ENCODE measurements at regions not wholly inside any gene's neighbourhood (a gene's known extent, or its start where the extent isn't known, plus 50 kb on each side); places are given as distances from the start of the nearest gene placed in this dataset.
"Not testable (repeated sequence)": the region's sequence is repeated elsewhere in the genome, so short reads cannot be mapped to it uniquely, and the experiment has no call there.

DNA sequence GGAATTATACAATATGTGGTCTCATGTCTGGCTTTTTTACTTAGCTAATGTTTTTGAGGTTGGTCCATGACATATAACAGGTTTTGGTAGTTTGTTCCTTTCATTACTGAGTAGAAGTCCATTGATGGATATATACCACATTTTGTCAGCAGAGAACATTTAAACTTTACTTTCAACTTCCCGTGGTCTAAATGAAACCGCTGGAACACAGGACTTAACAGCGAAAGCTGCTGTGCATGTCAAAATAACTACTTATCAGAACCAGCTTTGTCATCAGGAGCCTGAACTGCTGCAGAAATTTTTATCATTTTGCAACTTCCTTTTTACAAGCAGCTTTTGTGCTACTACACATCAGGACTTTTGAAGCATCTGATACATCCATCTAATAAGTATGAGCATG lies 147.0 kb downstream of the TBC1D2B start:
- H3K4me3 ChIP-seq (ENCODE audit: low read length in 3 of 3); H3K27ac ChIP-seq (ENCODE audit: low read depth in 2 of 2, low read length in 2 of 2); DNase-seq; intact Hi-C loops (cut with DNase I); FAIRE-seq; H3K36me3 ChIP-seq (ENCODE audit: control insufficient read depth in 2 of 3, insufficient read depth in 3 of 3, low read length in 3 of 3); H3K9me3 ChIP-seq (ENCODE audit: control insufficient read depth in 2 of 3, insufficient read depth in 1 of 3, low read length in 3 of 3); H3K4me1 ChIP-seq (ENCODE audit: control insufficient read depth in 2 of 3, insufficient read depth in 2 of 3, low read depth in 1 of 3, low read length in 3 of 3); H3K9ac ChIP-seq (ENCODE audit: low read length in 3 of 3); H3K27me3 ChIP-seq (ENCODE audit: control insufficient read depth, insufficient read depth, low read length): not testable (repeated sequence)

GRCh38 chr15:77926789-77927188 lies 150.7 kb downstream of the TBC1D2B start:
- H3K27me3 ChIP-seq (ENCODE audit: control insufficient read depth, insufficient read depth, low read length); H3K27ac ChIP-seq (ENCODE audit: low read depth in 2 of 2, low read length in 2 of 2); H3K4me1 ChIP-seq (ENCODE audit: control insufficient read depth in 2 of 3, insufficient read depth in 2 of 3, low read depth in 1 of 3, low read length in 3 of 3); H3K36me3 ChIP-seq (ENCODE audit: control insufficient read depth in 2 of 3, insufficient read depth in 3 of 3, low read length in 3 of 3); DNase-seq; H3K9ac ChIP-seq (ENCODE audit: low read length in 3 of 3); FAIRE-seq; intact Hi-C loops (cut with DNase I); H3K4me3 ChIP-seq (ENCODE audit: low read length in 3 of 3); H3K9me3 ChIP-seq (ENCODE audit: control insufficient read depth in 2 of 3, insufficient read depth in 1 of 3, low read length in 3 of 3): not testable (repeated sequence)

DNA sequence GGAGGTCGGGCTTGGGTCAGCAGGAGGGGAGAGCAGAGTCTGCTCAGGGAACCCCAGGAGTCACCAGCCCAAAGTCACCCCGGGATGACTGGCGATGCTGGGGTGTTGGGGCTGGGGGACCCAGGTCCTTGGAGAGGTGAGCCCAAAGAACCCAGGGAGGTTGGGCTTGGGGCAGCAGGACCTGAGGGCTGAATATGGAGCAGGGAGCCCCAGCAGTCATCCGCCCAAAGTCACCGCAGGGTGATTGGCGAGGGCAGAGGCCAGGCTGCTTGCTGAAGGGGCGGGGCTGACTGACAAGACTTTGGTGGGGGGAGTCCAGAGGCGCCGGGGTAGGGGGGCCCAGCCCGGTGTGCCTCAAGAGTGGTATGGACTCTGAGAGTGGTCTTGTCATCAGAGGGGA lies 151.2 kb downstream of the TBC1D2B start:
- H3K36me3 ChIP-seq (ENCODE audit: control insufficient read depth in 2 of 3, insufficient read depth in 3 of 3, low read length in 3 of 3); H3K9me3 ChIP-seq (ENCODE audit: control insufficient read depth in 2 of 3, insufficient read depth in 1 of 3, low read length in 3 of 3); H3K27me3 ChIP-seq (ENCODE audit: control insufficient read depth, insufficient read depth, low read length); H3K4me1 ChIP-seq (ENCODE audit: control insufficient read depth in 2 of 3, insufficient read depth in 2 of 3, low read depth in 1 of 3, low read length in 3 of 3); H3K9ac ChIP-seq (ENCODE audit: low read length in 3 of 3); H3K4me3 ChIP-seq (ENCODE audit: low read length in 3 of 3); H3K27ac ChIP-seq (ENCODE audit: low read depth in 2 of 2, low read length in 2 of 2); intact Hi-C loops (cut with DNase I); FAIRE-seq; DNase-seq: not testable (repeated sequence)

DNA sequence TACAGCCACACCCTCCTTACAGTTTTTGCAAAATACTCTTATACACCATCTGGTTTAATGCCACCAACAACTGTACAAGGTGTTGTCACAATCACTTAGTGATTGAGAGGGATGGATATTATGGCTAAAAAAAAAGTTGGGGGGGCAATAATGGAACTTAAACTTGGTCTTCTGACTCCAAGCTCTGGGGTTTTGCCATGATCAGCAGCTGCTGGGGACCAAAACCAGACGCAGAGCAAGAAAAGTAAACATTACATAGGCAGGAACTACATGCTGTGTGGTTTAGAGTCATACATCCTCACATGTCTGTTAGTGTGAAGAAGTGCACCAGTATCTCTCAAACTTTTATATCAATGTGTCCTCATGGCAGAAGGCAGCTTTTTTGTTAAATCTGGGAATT lies 152.4 kb downstream of the TBC1D2B start:
- H3K4me3 ChIP-seq (ENCODE audit: low read length in 3 of 3); intact Hi-C loops (cut with DNase I); FAIRE-seq: not testable (repeated sequence)

DNA sequence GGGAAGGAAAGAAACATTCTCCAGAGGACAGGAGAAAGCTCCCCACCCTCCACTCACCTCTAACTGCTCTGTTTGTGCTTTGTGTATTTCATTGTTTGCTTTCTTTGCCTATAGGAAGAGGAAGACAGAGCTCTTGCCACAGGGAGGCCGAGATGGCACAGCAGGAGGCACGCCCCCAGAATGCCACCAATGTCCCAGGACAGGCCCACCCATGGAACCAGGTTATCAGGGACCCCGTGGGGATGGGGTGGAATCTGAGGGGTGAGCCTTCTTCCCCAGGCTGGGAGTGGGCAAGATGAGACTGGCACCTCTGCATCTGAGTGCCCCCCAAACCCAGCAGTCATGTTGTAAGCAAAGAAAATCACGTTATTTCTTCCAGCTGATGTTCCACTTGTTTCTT lies 155.8 kb downstream of the TBC1D2B start:
- H3K4me1 ChIP-seq (ENCODE audit: control insufficient read depth in 2 of 3, insufficient read depth in 2 of 3, low read depth in 1 of 3, low read length in 3 of 3), result no peaks in the 10 kb centered on the region
- no peak for TF ChIP-seq CTCF (IDR thresholded peaks at IDR 0.05; ENCODE audit: borderline replicate concordance, extremely low read depth, insufficient read depth)
- no peaks in the 10 kb centered on the region for H3K9me3 ChIP-seq (ENCODE audit: control insufficient read depth in 2 of 3, insufficient read depth in 1 of 3, low read length in 3 of 3)
- no peaks in the 10 kb centered on the region for H3K27me3 ChIP-seq (ENCODE audit: control insufficient read depth, insufficient read depth, low read length)
- no peak overlapping the region for H3K4me3 ChIP-seq (ENCODE audit: low read length in 3 of 3)
- intact Hi-C loops (cut with DNase I), result no loop called here
- no peak overlapping the region for H3K9ac ChIP-seq (ENCODE audit: low read length in 3 of 3)
- no peak for FAIRE-seq
- no peak for DNase-seq
- no peaks in the 10 kb centered on the region for H3K36me3 ChIP-seq (ENCODE audit: control insufficient read depth in 2 of 3, insufficient read depth in 3 of 3, low read length in 3 of 3)
- no peak overlapping the region for H3K27ac ChIP-seq (ENCODE audit: low read depth in 2 of 2, low read length in 2 of 2)

More for the DNA sequence above, 152.4 kb downstream of the TBC1D2B start:
- H3K4me1 ChIP-seq (ENCODE audit: control insufficient read depth in 2 of 3, insufficient read depth in 2 of 3, low read depth in 1 of 3, low read length in 3 of 3); H3K36me3 ChIP-seq (ENCODE audit: control insufficient read depth in 2 of 3, insufficient read depth in 3 of 3, low read length in 3 of 3); H3K9ac ChIP-seq (ENCODE audit: low read length in 3 of 3); H3K27ac ChIP-seq (ENCODE audit: low read depth in 2 of 2, low read length in 2 of 2); DNase-seq; H3K27me3 ChIP-seq (ENCODE audit: control insufficient read depth, insufficient read depth, low read length); H3K9me3 ChIP-seq (ENCODE audit: control insufficient read depth in 2 of 3, insufficient read depth in 1 of 3, low read length in 3 of 3): not testable (repeated sequence)

DNA sequence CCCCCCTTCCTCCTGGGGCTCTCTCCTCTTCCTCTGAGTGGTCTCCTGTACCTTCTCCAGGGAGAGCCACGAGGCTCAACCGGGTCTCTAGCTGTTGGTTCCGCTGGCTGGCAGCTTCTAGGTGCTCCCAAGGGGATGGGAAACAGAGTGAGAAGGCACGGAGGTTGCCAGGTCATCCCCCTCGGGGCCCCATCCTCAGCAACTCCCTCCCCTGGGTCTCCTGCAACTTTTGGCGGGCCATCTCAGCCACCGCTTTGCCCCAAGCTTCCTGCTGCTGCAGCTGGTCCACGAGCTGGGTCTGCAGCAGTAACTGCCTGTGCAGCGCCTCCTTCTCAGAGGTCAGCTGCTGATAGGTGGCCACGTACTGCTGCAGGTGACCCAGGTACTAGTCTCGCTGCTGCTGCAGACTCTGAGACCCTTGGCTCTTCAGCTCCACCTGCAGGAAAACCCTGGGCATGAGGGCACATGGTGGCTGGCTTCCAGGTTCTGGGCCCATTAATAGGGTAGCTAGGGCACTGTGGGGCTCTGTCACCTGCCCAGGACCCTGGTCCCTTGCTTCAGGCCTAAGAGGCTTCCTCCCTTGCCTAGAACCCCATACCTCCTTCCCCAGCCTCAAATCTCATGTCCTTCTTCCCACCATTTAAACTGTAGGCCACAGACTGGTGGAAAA lies 160.4 kb downstream of the TBC1D2B start:
- H3K36me3 ChIP-seq (ENCODE audit: control insufficient read depth in 2 of 3, insufficient read depth in 3 of 3, low read length in 3 of 3); H3K4me1 ChIP-seq (ENCODE audit: control insufficient read depth in 2 of 3, insufficient read depth in 2 of 3, low read depth in 1 of 3, low read length in 3 of 3); H3K27me3 ChIP-seq (ENCODE audit: control insufficient read depth, insufficient read depth, low read length); FAIRE-seq; H3K9me3 ChIP-seq (ENCODE audit: control insufficient read depth in 2 of 3, insufficient read depth in 1 of 3, low read length in 3 of 3); intact Hi-C loops (cut with DNase I); H3K27ac ChIP-seq (ENCODE audit: low read depth in 2 of 2, low read length in 2 of 2); DNase-seq; H3K9ac ChIP-seq (ENCODE audit: low read length in 3 of 3); H3K4me3 ChIP-seq (ENCODE audit: low read length in 3 of 3): not testable (repeated sequence)

DNA sequence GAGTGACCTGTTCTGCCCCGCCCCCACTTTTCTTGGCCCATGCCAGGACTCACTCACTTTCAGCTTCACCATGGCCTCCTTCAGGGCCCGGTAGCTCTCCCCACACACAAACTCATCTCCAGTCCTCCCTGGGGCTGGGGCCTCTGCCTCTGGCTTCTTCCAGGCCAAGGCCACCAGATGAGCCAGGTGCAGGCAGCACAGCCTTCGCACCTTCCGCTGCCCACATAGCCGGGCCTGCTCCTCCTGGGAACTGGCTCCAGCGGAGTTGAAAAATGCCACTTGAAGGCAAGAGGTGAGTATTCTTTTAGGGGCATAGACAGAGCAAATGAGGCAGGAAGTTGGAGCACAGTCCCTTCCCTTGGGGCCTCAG lies 161.6 kb downstream of the TBC1D2B start:
- H3K9ac ChIP-seq (ENCODE audit: low read length in 3 of 3); DNase-seq; H3K4me1 ChIP-seq (ENCODE audit: control insufficient read depth in 2 of 3, insufficient read depth in 2 of 3, low read depth in 1 of 3, low read length in 3 of 3); H3K4me3 ChIP-seq (ENCODE audit: low read length in 3 of 3); intact Hi-C loops (cut with DNase I); H3K36me3 ChIP-seq (ENCODE audit: control insufficient read depth in 2 of 3, insufficient read depth in 3 of 3, low read length in 3 of 3); H3K9me3 ChIP-seq (ENCODE audit: control insufficient read depth in 2 of 3, insufficient read depth in 1 of 3, low read length in 3 of 3); H3K27ac ChIP-seq (ENCODE audit: low read depth in 2 of 2, low read length in 2 of 2); H3K27me3 ChIP-seq (ENCODE audit: control insufficient read depth, insufficient read depth, low read length); FAIRE-seq: not testable (repeated sequence)

All from kidney (tissue), 13 donors.